K562 (cell line): ENCODE measurements at regions not wholly inside any gene's neighbourhood (a gene's known extent, or its start where the extent isn't known, plus 50 kb on each side); places are given as distances from the start of the nearest gene placed in this dataset.

Experiments
- ATAC-seq: fragments of 200-7000 bp; cut with Tn5 transposase; 3 replicates; pipeline ENCODE4 v1.9.1; 2020; ENCODE audit warnings: moderate library complexity
- BruUV-seq: library from RNA; stranded (reverse); fragments of 400-500 nt; replicated peaks from 2 replicates; lab custom pipeline; 2021; lab: Mats Ljungman, UMichigan
- CTCF ChIA-PET: fragments of 300-600 bp; formaldehyde crosslinking; extraction: SDS; loops from one replicate; lab custom pipeline; 2021; ENCODE audit warnings: low intra/inter-chr PET ratio; lab: Yijun Ruan, JAX
- POLR2A ChIA-PET: fragments of 300-600, 350-650 bp; sonication (Branson Sonifier 250); formaldehyde crosslinking; extraction: SDS; loops from one replicate; lab custom pipeline; 2021; ENCODE audit warnings: antibody characterized with exemption, inconsistent platforms; lab: Yijun Ruan, JAX
- DNase-seq, 4 experiments: peaks; one replicate each; pipeline versions ENCODE4 v3.0.0 to v3.0.0-alpha.2; 2011 to 2018; ENCODE audit warnings: low spot score in 3 of 4, mixed read lengths in 3 of 4; ENCODE audit errors: extremely low read depth in 1 of 4
- FAIRE-seq: peaks from 2 replicates; lab custom pipeline; 2011; peaks lifted over from hg19 to GRCh38; lab: Jason Lieb, UNC
- H2AFZ ChIP-seq: 2 replicates; pipeline ENCODE4 v1.6.0; 2011; ENCODE audit warnings: low read depth, low read length, control low read depth, inconsistent platforms
- H3K27ac ChIP-seq: fragments of 200-600 bp; 3 replicates; pipeline ENCODE4 v1.8.0; 2011; ENCODE audit warnings: low read depth, mild to moderate bottlenecking, control low read depth, inconsistent platforms, low read length, moderate library complexity, mixed read lengths; ENCODE audit errors: extremely low read depth
- H3K27me3 ChIP-seq, 2 experiments: fragments of 300-600 bp in 1 of 2; 2 replicates in 1 of 2; 3 replicates in 1 of 2; pipeline versions ENCODE4 v1.6.0 to v1.8.0; 2011; ENCODE audit warnings: inconsistent platforms in 2 of 2, low read length in 2 of 2, mild to moderate bottlenecking in 1 of 2, mixed read lengths in 1 of 2, moderate library complexity in 1 of 2; ENCODE audit not compliant: control insufficient read depth in 2 of 2, insufficient read depth in 2 of 2
- H3K36me3 ChIP-seq: fragments of 300-600 bp; 3 replicates; pipeline ENCODE4 v1.8.0; 2011; ENCODE audit warnings: mild to moderate bottlenecking, low read length, inconsistent platforms; ENCODE audit not compliant: control insufficient read depth, insufficient read depth
- H3K4me1 ChIP-seq, 2 experiments: fragments of 200-600 bp in 1 of 2; replicated peaks in 1 of 2; 2 replicates in 1 of 2; 3 replicates in 1 of 2; pipeline versions ENCODE4 v1.5.1 to v1.8.0; 2011; ENCODE audit warnings: inconsistent platforms in 2 of 2, low read length in 2 of 2, mild to moderate bottlenecking in 1 of 2, mixed read lengths in 1 of 2, moderate library complexity in 1 of 2; ENCODE audit not compliant: control insufficient read depth in 2 of 2, insufficient read depth in 2 of 2
- H3K4me2 ChIP-seq: 2 replicates; pipeline ENCODE4 v1.6.1; 2011; ENCODE audit warnings: low read length, control low read depth, inconsistent platforms, mixed read lengths; ENCODE audit not compliant: insufficient read depth
- H3K4me3 ChIP-seq: fragments of 200-600 bp; sonication (generic), shearing (Covaris generic); 2 replicates; pipeline ENCODE4 v1.5.1; 2016; ENCODE audit warnings: control low read depth, inconsistent platforms
- H3K79me2 ChIP-seq: fragments of 200-600 bp; 3 replicates; pipeline ENCODE4 v1.8.0; 2011; ENCODE audit warnings: low read length, inconsistent platforms; ENCODE audit not compliant: control insufficient read depth, insufficient read depth
- H3K9ac ChIP-seq, 2 experiments: 2 replicates each; pipeline versions ENCODE4 v1.6.0 to v1.6.1; 2011; ENCODE audit warnings: low read depth in 2 of 2, low read length in 2 of 2, control low read depth in 1 of 2, inconsistent platforms in 1 of 2, mild to moderate bottlenecking in 1 of 2, mixed read lengths in 1 of 2; ENCODE audit not compliant: insufficient read depth in 1 of 2
- H3K9me1 ChIP-seq: one replicate; pipeline ENCODE4 v1.6.0; 2011; ENCODE audit warnings: inconsistent platforms, mild to moderate bottlenecking, low read length, moderate library complexity; ENCODE audit not compliant: control insufficient read depth, insufficient read depth
- H3K9me3 ChIP-seq: replicated peaks from 2 replicates; pipeline ENCODE4 v1.5.1; 2011; ENCODE audit warnings: low read depth, low read length, inconsistent platforms; ENCODE audit not compliant: control insufficient read depth, insufficient read depth
- H4K20me1 ChIP-seq: replicated peaks from 2 replicates; pipeline ENCODE4 v1.6.1; 2011; ENCODE audit warnings: low read length, inconsistent platforms, mixed read lengths; ENCODE audit not compliant: control insufficient read depth, insufficient read depth
- POLR2AphosphoS2 ChIP-seq: IDR thresholded peaks from 2 replicates; pipeline ENCODE4 v1.6.1; 2012; ENCODE audit warnings: low read length, improper control_type of control experiment
- SRF ChIP-seq, 2 experiments: fragments of 250-450, 450-650 bp in 1 of 2; sonication (Bioruptor Pico) in 1 of 2; sonication (generic) in 1 of 2; formaldehyde crosslinking; IDR thresholded peaks; 2 replicates each; pipeline versions ENCODE4 v1.5.0 to v1.5.1; 2020 to 2022; ENCODE audit warnings: mild to moderate bottlenecking in 1 of 2, missing genetic modification reagents in 1 of 2
- STAT5A ChIP-seq: IDR thresholded peaks from 2 replicates; pipeline ENCODE4 v1.6.1; 2012; ENCODE audit warnings: low read length, inconsistent platforms, borderline replicate concordance
- ZNF584 ChIP-seq: fragments of 200-800 bp; sonication (Bioruptor generic); IDR thresholded peaks from 2 replicates; pipeline ENCODE4 v1.6.1; 2016; ENCODE audit warnings: low read depth, mild to moderate bottlenecking, missing genetic modification characterization, missing compliant biosample characterization
- WGBS: fragments of 100-300 bp; shearing (Covaris generic); methylation state at CpG from one replicate; pipeline ENCODE4 v1.1.6; 2016; ENCODE audit warnings: low coverage, mixed read lengths; ENCODE audit not compliant: insufficient coverage; ENCODE audit errors: missing lambda C conversion rate; 5-methylcytosine and 5-hydroxymethylcytosine counted together
- in situ Hi-C: fragments of 300-500 bp; cut with MboI; formaldehyde crosslinking; loops from 4 replicates; pipeline ENCODE4 v1.15.0; 2018; ENCODE audit warnings: inconsistent platforms, mixed read lengths
- intact Hi-C: fragments of 100-400 bp; cut with micrococcal nuclease; formaldehyde crosslinking; loops from 2 replicates; pipeline ENCODE4 v1.14.2; 2022

GRCh38 chr16:66250686-66251431, 115.6 kb upstream of the CDH5 start:
- ChIA-PET POLR2A (no interaction called here), CTCF (no interaction called here)
- in situ Hi-C loops, result no loop called here
- TF ChIP-seq POLR2AphosphoS2 (no peak), ZNF584 (CRISPR knock-in tag) (no peak)
- ATAC-seq (no peak), DNase-seq (no peak), FAIRE-seq (no peak)
- no peak overlapping the region for H3K9ac ChIP-seq
- no peaks in the 10 kb centered on the region for H3K9me3 ChIP-seq
- no peak overlapping the region for H2AFZ ChIP-seq
- BruUV-seq, result no TSS peak
- no peaks in the 10 kb centered on the region for H3K79me2 ChIP-seq
- H3K4me2 ChIP-seq, result no peak overlapping the region
- H3K27ac ChIP-seq, result no peak overlapping the region
- peaks cover 4% of the 10 kb centered on the region in 2 experiments; a peak in 1 of 5 replicates for H3K27me3 ChIP-seq
- H3K4me1 ChIP-seq, result no peaks in the 10 kb centered on the region
- no peaks in the 10 kb centered on the region; the same call in 1 of the 2 replicates for H4K20me1 ChIP-seq
- H3K9me1 ChIP-seq, result no peaks in the 10 kb centered on the region
- WGBS, result 0% methylated on average over 10 of the region's 10 CpGs
- intact Hi-C loops, result no loop called here
- H3K36me3 ChIP-seq, result no peaks in the 10 kb centered on the region
- H3K4me3 ChIP-seq, result no peak overlapping the region

- no TSS peak for BruUV-seq
- Histone ChIP-seq H3K4me1 (no peaks in the 10 kb centered on the region), H3K36me3 (no peaks in the 10 kb centered on the region), H3K9me3 (no peaks in the 10 kb centered on the region), H2AFZ (no peak overlapping the region), H3K4me3 (no peak overlapping the region), H3K4me2 (no peak overlapping the region), H4K20me1 (no peaks in the 10 kb centered on the region; the same call in 1 of the 2 replicates), H3K9me1 (no peaks in the 10 kb centered on the region), H3K27ac (no peak overlapping the region), H3K9ac (no peak overlapping the region), H3K27me3 (peaks cover 4 to 8% of the 10 kb centered on the region in 2 experiments; a peak in 1 of 5 replicates), H3K79me2 (no peaks in the 10 kb centered on the region)
- intact Hi-C loops (no loop called here), in situ Hi-C loops (no loop called here)
- CTCF ChIA-PET, result no interaction called here
- ATAC-seq, result no peak
- no peak for DNase-seq
- FAIRE-seq, result no peak
- TF ChIP-seq STAT5A, result no peak
- TF ChIP-seq SRF (CRISPR knock-in tag; IDR thresholded peaks at IDR 0.05), result peak in 1 of 2 experiments; percentile 79; a peak in 1 of 4 replicates
- POLR2A ChIA-PET, result no interaction called here
- WGBS, result under 1% methylated on average over 13 of the region's 13 CpGs
These were observed 118.7 kb upstream of the CDH5 start for GRCh38 chr16:66247516-66248481.
